Activated naive CD8-positive, alpha-beta T cell treated with anti-CD3 and anti-CD28 coated beads for 36 hours (primary cell): ENCODE measurements at regions not wholly inside any gene's neighbourhood (a gene's known extent, or its start where the extent isn't known, plus 50 kb on each side); places are given as distances from the start of the nearest gene placed in this dataset.

Experiments
- DNase-seq: peaks from one replicate; pipeline ENCODE4 v3.0.0; 2021
- H3K27ac Mint-ChIP-seq: one replicate; pipeline ENCODE4 v1.8.0; 2022; ENCODE audit warnings: mild to moderate bottlenecking, moderate library complexity, mixed read lengths
- H3K27me3 Mint-ChIP-seq: one replicate; pipeline ENCODE4 v1.8.0; 2022; ENCODE audit warnings: mild to moderate bottlenecking, mixed read lengths
- H3K36me3 Mint-ChIP-seq: one replicate; pipeline ENCODE4 v1.8.0; 2021; ENCODE audit warnings: mild to moderate bottlenecking, mixed read lengths
- H3K4me1 Mint-ChIP-seq: one replicate; pipeline ENCODE4 v1.8.0; 2021; ENCODE audit warnings: mixed read lengths
- H3K4me3 Mint-ChIP-seq: one replicate; pipeline ENCODE4 v1.8.0; 2022; ENCODE audit warnings: mild to moderate bottlenecking, moderate library complexity, mixed read lengths
- H3K9me3 Mint-ChIP-seq: one replicate; pipeline ENCODE4 v1.8.0; 2022; ENCODE audit warnings: mixed read lengths

DNA sequence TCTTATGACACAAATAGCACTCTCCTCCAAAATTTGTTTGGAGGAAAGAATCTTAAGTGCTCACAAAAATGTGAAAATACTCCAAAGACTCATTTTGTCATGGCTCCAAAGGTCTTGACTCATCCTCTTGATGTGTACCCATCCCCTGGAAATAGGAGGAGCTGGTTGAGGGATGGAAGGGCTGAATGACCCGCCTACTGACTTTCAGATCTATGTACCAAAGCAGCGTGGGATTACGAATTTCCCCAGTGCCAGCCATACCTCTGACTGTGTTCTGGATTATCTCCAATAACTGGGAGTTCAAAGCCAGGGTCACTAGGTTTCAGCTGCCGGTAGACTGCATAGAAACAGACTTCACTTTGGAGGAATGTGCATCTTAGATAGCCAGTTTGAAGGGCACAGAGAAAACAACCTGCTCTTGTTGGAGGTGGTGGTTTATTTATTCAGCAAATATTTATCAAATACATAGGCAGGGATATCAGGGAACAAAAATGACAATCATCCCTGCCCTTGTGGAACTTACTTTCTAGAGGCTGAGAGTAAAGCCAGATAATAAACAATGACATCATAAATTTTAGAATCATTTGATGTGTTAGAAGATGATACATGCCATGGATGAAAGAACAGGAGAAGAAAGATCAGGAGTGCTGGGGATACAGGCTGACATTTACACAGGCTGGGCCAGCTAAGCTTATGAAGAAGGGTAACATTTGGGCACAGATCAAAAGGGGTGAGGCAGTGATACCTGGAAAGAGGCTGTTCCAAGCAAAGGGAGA is 246.6 kb downstream of the TBXT start:
- Mint-ChIP-seq H3K4me3 (no peak overlapping the region), H3K36me3 (no peaks in the 10 kb centered on the region), H3K27ac (no peak overlapping the region), H3K4me1 (no peaks in the 10 kb centered on the region), H3K9me3 (no peaks in the 10 kb centered on the region), H3K27me3 (peaks cover 11% of the 10 kb centered on the region)
- DNase-seq, result no peak

DNA sequence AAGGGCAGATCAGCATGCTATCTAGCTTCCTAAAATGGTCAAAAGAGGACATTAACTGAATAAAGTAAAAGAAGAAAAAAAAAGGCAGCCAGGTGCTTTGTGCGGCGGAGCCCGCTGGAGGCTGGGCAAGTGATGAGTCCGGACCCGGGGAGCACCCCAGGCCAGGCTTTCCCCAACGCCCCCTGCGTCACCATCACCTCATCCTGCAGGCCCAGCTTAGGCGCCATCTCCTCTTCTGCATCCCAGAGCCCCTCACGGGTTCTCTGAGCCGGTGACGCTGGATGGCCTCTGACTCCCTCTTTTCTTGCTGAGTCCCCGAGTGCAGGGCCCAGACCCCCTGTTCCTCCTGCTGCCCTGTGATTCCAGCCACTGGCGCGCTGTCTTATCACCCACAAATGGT is 250.1 kb downstream of the TBXT start:
- Mint-ChIP-seq H3K27ac (no peak overlapping the region), H3K36me3 (no peaks in the 10 kb centered on the region), H3K4me1 (no peaks in the 10 kb centered on the region), H3K4me3 (no peak overlapping the region), H3K27me3 (peaks cover 11% of the 10 kb centered on the region), H3K9me3 (no peaks in the 10 kb centered on the region)
- DNase-seq, result no peak

- Mint-ChIP-seq H3K4me3 (no peak overlapping the region), H3K36me3 (no peaks in the 10 kb centered on the region), H3K27me3 (peaks cover 6% of the 10 kb centered on the region)
Measured at GRCh38 chr6:165915022-165915770, 252.2 kb upstream of the PDE10A start.

GRCh38 chr6:165913676-165914570 is 250.9 kb upstream of the PDE10A start:
- no peak for DNase-seq
- H3K9me3 Mint-ChIP-seq, result no peaks in the 10 kb centered on the region
- peaks cover 6% of the 10 kb centered on the region for H3K27me3 Mint-ChIP-seq
- no peak overlapping the region for H3K4me3 Mint-ChIP-seq
- H3K27ac Mint-ChIP-seq, result no peak overlapping the region
- H3K4me1 Mint-ChIP-seq, result no peaks in the 10 kb centered on the region
- no peaks in the 10 kb centered on the region for H3K36me3 Mint-ChIP-seq

More at GRCh38 chr6:165915022-165915770, 252.2 kb upstream of the PDE10A start:
- H3K27ac Mint-ChIP-seq, result no peak overlapping the region
- no peaks in the 10 kb centered on the region for H3K4me1 Mint-ChIP-seq
- no peak for DNase-seq
- no peaks in the 10 kb centered on the region for H3K9me3 Mint-ChIP-seq

GRCh38 chr6:165910184-165910966 is 247.3 kb upstream of the PDE10A start:
- Mint-ChIP-seq H3K4me1 (no peaks in the 10 kb centered on the region), H3K27me3 (peaks cover 10% of the 10 kb centered on the region), H3K36me3 (no peaks in the 10 kb centered on the region), H3K27ac (no peak overlapping the region), H3K9me3 (no peaks in the 10 kb centered on the region), H3K4me3 (no peak overlapping the region)
- no peak for DNase-seq

GRCh38 chr6:165906736-165907135 is 243.7 kb upstream of the PDE10A start:
- Mint-ChIP-seq H3K27ac (no peak overlapping the region), H3K27me3 (peaks cover 16% of the 10 kb centered on the region), H3K36me3 (no peaks in the 10 kb centered on the region), H3K4me1 (no peaks in the 10 kb centered on the region), H3K9me3 (no peaks in the 10 kb centered on the region), H3K4me3 (no peak overlapping the region)
- DNase-seq, result no peak

DNA sequence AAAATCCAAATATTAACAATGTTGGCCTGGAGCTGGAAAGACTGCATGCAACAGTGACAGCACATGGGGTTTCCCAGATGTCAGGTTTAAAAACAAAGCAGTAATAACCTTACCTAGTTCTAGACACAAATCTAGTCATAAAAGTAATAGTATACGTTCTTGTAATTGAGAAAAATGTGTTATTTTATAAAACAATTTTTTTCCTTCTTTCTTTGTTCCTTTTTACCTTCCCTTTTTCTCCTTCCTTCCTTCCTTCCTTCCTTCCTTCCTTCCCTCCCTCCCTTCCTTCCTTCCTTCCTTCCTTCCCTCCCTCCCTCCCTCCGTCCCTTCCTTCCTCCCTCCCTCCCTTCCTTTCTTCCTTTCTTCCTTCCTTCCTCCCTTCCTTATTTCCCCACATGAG is 242.7 kb upstream of the PDE10A start:
- Mint-ChIP-seq H3K4me3 (no peak overlapping the region), H3K4me1 (no peaks in the 10 kb centered on the region)

GRCh38 chr6:165900970-165901369 is 237.9 kb upstream of the PDE10A start:
- Mint-ChIP-seq H3K27ac (no peak overlapping the region), H3K4me3 (no peak overlapping the region), H3K4me1 (no peaks in the 10 kb centered on the region), H3K9me3 (no peaks in the 10 kb centered on the region), H3K27me3 (peaks cover 23% of the 10 kb centered on the region), H3K36me3 (no peaks in the 10 kb centered on the region)
- DNase-seq, result no peak

More for the DNA sequence above, 242.7 kb upstream of the PDE10A start:
- Mint-ChIP-seq H3K27me3 (peaks cover 16% of the 10 kb centered on the region), H3K36me3 (no peaks in the 10 kb centered on the region), H3K27ac (no peak overlapping the region), H3K9me3 (no peaks in the 10 kb centered on the region)
- DNase-seq, result no peak

DNA sequence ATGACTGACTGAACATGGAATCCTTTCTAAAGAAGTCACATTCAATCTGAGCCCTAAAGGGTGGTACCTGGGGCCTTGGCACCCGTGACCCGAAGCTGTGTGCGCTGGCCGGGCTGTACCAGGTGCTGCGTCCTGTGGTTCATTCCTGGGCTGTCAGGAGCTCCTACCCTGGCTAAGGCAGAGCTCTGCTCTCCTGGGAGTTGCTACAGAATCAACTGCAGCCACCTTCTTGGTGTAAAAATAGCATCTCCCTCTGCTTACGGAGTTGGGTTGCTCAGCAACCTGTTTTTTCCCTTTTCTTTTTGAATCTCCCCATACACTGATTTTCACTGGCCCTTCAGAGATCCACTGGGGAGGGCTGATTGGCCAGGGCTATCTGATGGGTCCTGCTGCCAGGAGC is 236.6 kb upstream of the PDE10A start:
- no peaks in the 10 kb centered on the region for H3K4me1 Mint-ChIP-seq
- H3K27ac Mint-ChIP-seq, result no peak overlapping the region
- DNase-seq, result no peak
- no peaks in the 10 kb centered on the region for H3K9me3 Mint-ChIP-seq
- H3K4me3 Mint-ChIP-seq, result no peak overlapping the region
- H3K36me3 Mint-ChIP-seq, result no peaks in the 10 kb centered on the region
- H3K27me3 Mint-ChIP-seq, result peaks cover 26% of the 10 kb centered on the region

- no peak for DNase-seq
- no peak overlapping the region for H3K4me3 Mint-ChIP-seq
- no peaks in the 10 kb centered on the region for H3K9me3 Mint-ChIP-seq
- H3K4me1 Mint-ChIP-seq, result no peaks in the 10 kb centered on the region
- H3K36me3 Mint-ChIP-seq, result no peaks in the 10 kb centered on the region
- no peak overlapping the region for H3K27ac Mint-ChIP-seq
- peaks cover 23% of the 10 kb centered on the region for H3K27me3 Mint-ChIP-seq
Measured at GRCh38 chr6:165895421-165896165, 232.6 kb upstream of the PDE10A start.

- H3K27me3 Mint-ChIP-seq, result peaks cover 30% of the 10 kb centered on the region
- no peak overlapping the region for H3K4me3 Mint-ChIP-seq
Measured at GRCh38 chr6:165894171-165894825, 231.3 kb upstream of the PDE10A start.

GRCh38 chr6:165893431-165893830 is 230.4 kb upstream of the PDE10A start:
- no peaks in the 10 kb centered on the region for H3K4me1 Mint-ChIP-seq
- no peak for DNase-seq
- H3K9me3 Mint-ChIP-seq, result no peaks in the 10 kb centered on the region
- peaks cover 22% of the 10 kb centered on the region for H3K27me3 Mint-ChIP-seq
- H3K27ac Mint-ChIP-seq, result no peak overlapping the region
- no peak overlapping the region for H3K4me3 Mint-ChIP-seq
- H3K36me3 Mint-ChIP-seq, result no peaks in the 10 kb centered on the region

More at GRCh38 chr6:165894171-165894825, 231.3 kb upstream of the PDE10A start:
- Mint-ChIP-seq H3K9me3 (no peaks in the 10 kb centered on the region), H3K36me3 (no peaks in the 10 kb centered on the region), H3K4me1 (no peaks in the 10 kb centered on the region), H3K27ac (no peak overlapping the region)
- no peak for DNase-seq

GRCh38 chr6:165891320-165891719 is 228.3 kb upstream of the PDE10A start:
- H3K9me3 Mint-ChIP-seq, result no peaks in the 10 kb centered on the region
- peaks cover 15% of the 10 kb centered on the region for H3K27me3 Mint-ChIP-seq
- no peak for DNase-seq
- H3K4me1 Mint-ChIP-seq, result no peaks in the 10 kb centered on the region
- no peak overlapping the region for H3K27ac Mint-ChIP-seq
- H3K36me3 Mint-ChIP-seq, result no peaks in the 10 kb centered on the region
- H3K4me3 Mint-ChIP-seq, result no peak overlapping the region
